Large intestine (tissue), 3 donors: ENCODE measurements at regions not wholly inside any gene's neighbourhood (a gene's known extent, or its start where the extent isn't known, plus 50 kb on each side); places are given as distances from the start of the nearest gene placed in this dataset.

Source experiments
- DNase-seq, 2 donors: peaks; one replicate each; pipeline versions ENCODE4 v3.0.0 to v3.0.0-alpha.2; 2013
- H3K27ac ChIP-seq: one replicate; pipeline ENCODE4 v1.5.1; 2013; ENCODE audit warnings: low read length
- H3K27me3 ChIP-seq: 2 replicates; pipeline ENCODE4 v1.6.1; 2013; ENCODE audit warnings: low read length; ENCODE audit not compliant: control insufficient read depth, insufficient read depth
- H3K36me3 ChIP-seq: 2 replicates; pipeline ENCODE4 v1.6.1; 2013; ENCODE audit warnings: low read length; ENCODE audit not compliant: control insufficient read depth, insufficient read depth
- H3K4me1 ChIP-seq: one replicate; pipeline ENCODE4 v1.6.1; 2013; ENCODE audit warnings: low read length; ENCODE audit not compliant: control insufficient read depth, insufficient read depth
- H3K4me3 ChIP-seq: one replicate; pipeline ENCODE4 v1.5.1; 2013; ENCODE audit warnings: low read length
- H3K9me3 ChIP-seq: one replicate; pipeline ENCODE4 v1.6.1; 2013; ENCODE audit warnings: mild to moderate bottlenecking, low read depth, low read length, moderate library complexity; ENCODE audit not compliant: control insufficient read depth
- WGBS: methylation state at CpG from one replicate; pipeline ENCODE4 v1.1.5; 2013; ENCODE audit warnings: low lambda C conversion rate; ENCODE audit not compliant: insufficient coverage; 5-methylcytosine and 5-hydroxymethylcytosine counted together

DNA sequence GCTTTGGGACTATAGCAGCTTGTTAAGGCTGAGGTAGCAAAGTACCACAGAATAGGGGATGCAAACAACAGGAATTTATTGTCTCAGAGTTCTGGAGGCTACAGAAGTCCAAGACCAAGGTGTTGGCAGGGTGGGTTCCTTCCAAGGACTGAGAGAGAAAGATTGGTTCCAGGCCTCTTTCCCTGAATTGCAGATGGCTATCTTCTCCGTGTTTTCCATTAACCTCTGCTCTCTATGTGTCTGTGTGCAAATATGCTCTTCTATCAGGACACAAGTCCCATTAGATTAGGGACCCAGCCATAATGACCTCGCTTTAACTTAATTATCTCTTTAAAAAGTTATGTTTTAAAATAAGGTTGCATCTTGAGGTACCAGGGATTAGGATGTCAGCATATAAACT, 1732.9 kb upstream of the SLC10A2 start:
- Histone ChIP-seq H3K9me3 (no peaks in the 10 kb centered on the region), H3K27ac (no peak overlapping the region), H3K4me1 (no peaks in the 10 kb centered on the region), H3K4me3 (no peak overlapping the region), H3K36me3 (no peaks in the 10 kb centered on the region), H3K27me3 (no peaks in the 10 kb centered on the region)
- WGBS: 20% methylated on average over 1 of the region's 2 CpGs
- DNase-seq: no peak

GRCh38 chr13:104798486-104798885, 1732.3 kb upstream of the SLC10A2 start:
- Histone ChIP-seq H3K27ac (no peak overlapping the region), H3K9me3 (no peaks in the 10 kb centered on the region), H3K27me3 (no peaks in the 10 kb centered on the region), H3K36me3 (no peaks in the 10 kb centered on the region), H3K4me1 (no peaks in the 10 kb centered on the region), H3K4me3 (no peak overlapping the region)
- WGBS: no CpG with 5 or more reads among the region's 1 CpG
- no peak for DNase-seq

GRCh38 chr13:104796581-104796980, 1730.4 kb upstream of the SLC10A2 start:
- no peak overlapping the region for H3K4me3 ChIP-seq

GRCh38 chr13:104785952-104786351, 1719.7 kb upstream of the SLC10A2 start:
- Histone ChIP-seq H3K9me3 (peaks cover 4% of the 10 kb centered on the region), H3K27ac (no peak overlapping the region), H3K4me1 (no peaks in the 10 kb centered on the region), H3K27me3 (no peaks in the 10 kb centered on the region), H3K36me3 (no peaks in the 10 kb centered on the region), H3K4me3 (no peak overlapping the region)
- 100% methylated on average over 1 of the region's 5 CpGs for WGBS
- no peak for DNase-seq

More at GRCh38 chr13:104796581-104796980, 1730.4 kb upstream of the SLC10A2 start:
- Histone ChIP-seq H3K27ac (no peak overlapping the region), H3K27me3 (no peaks in the 10 kb centered on the region), H3K36me3 (no peaks in the 10 kb centered on the region), H3K9me3 (no peaks in the 10 kb centered on the region), H3K4me1 (no peaks in the 10 kb centered on the region)
- 100% methylated on average over 1 of the region's 2 CpGs for WGBS
- no peak for DNase-seq

DNA sequence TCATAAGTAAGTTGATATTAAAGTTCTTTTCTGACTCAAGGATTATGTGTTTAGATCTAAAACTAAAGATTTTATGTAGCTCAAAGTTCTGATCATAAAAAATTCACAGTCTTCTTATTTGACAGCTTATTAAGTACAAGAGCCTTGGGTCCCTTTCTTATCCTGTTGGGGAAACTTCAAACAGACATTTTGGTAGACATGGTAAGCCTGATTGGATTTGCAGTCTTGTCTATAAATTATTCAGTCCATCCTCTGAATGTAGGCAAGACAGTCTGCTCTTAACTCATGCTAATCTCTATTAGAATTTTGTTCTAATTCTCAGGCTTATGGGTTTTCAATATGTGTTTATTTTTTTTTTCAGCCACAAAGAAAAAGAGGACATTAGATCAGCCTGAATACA, 1718.7 kb upstream of the SLC10A2 start:
- no peak overlapping the region for H3K27ac ChIP-seq
- H3K36me3 ChIP-seq: no peaks in the 10 kb centered on the region

GRCh38 chr13:104782741-104783140, 1716.5 kb upstream of the SLC10A2 start:
- H3K36me3 ChIP-seq: no peaks in the 10 kb centered on the region
- 67% methylated on average over 1 of the region's 2 CpGs for WGBS
- no peak for DNase-seq
- no peak overlapping the region for H3K4me3 ChIP-seq
- no peaks in the 10 kb centered on the region for H3K27me3 ChIP-seq
- no peak overlapping the region for H3K27ac ChIP-seq
- H3K4me1 ChIP-seq: no peaks in the 10 kb centered on the region
- H3K9me3 ChIP-seq: peaks cover 6% of the 10 kb centered on the region

More for the DNA sequence above, 1718.7 kb upstream of the SLC10A2 start:
- Histone ChIP-seq H3K9me3 (peaks cover 6% of the 10 kb centered on the region), H3K27me3 (no peaks in the 10 kb centered on the region), H3K4me3 (no peak overlapping the region), H3K4me1 (no peaks in the 10 kb centered on the region)
- no peak for DNase-seq

- no peaks in the 10 kb centered on the region for H3K27me3 ChIP-seq
- peaks cover 6% of the 10 kb centered on the region for H3K9me3 ChIP-seq
- H3K27ac ChIP-seq: no peak overlapping the region
- no peaks in the 10 kb centered on the region for H3K4me1 ChIP-seq
- WGBS: 20% methylated on average over 1 of the region's 4 CpGs
- no peak overlapping the region for H3K4me3 ChIP-seq
- H3K36me3 ChIP-seq: no peaks in the 10 kb centered on the region
- DNase-seq: no peak
Observed at GRCh38 chr13:104779311-104779993, 1713.2 kb upstream of the SLC10A2 start.

- WGBS: 0% methylated on average over 1 of the region's 2 CpGs
- no peak for DNase-seq
- no peak overlapping the region for H3K4me3 ChIP-seq
- no peaks in the 10 kb centered on the region for H3K9me3 ChIP-seq
- H3K27me3 ChIP-seq: no peaks in the 10 kb centered on the region
- H3K27ac ChIP-seq: no peak overlapping the region
- H3K36me3 ChIP-seq: no peaks in the 10 kb centered on the region
- H3K4me1 ChIP-seq: no peaks in the 10 kb centered on the region
Observed at GRCh38 chr13:104773775-104774174, 1707.6 kb upstream of the SLC10A2 start.

DNA sequence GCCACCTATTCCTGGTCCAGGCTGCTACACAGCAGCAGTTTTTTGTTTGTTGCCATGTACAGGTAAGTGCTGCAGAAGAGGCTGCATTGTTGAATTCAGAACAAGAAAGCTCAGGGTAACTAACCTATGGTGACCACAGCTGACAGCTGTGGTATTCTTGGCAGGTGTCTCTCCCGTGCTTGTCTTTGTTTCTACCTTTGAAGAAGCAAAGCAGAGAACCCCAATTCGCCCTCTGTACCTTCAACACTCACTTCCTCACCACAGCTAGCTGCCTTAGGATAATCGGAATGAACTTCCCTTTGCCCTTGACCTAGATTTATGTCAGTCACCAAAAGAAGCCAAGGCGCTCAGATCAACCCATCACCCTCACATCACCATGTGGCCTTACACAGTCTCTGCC, 1703.3 kb upstream of the SLC10A2 start:
- Histone ChIP-seq H3K36me3 (no peaks in the 10 kb centered on the region), H3K4me1 (no peaks in the 10 kb centered on the region), H3K27ac (no peak overlapping the region), H3K9me3 (no peaks in the 10 kb centered on the region), H3K27me3 (no peaks in the 10 kb centered on the region), H3K4me3 (no peak overlapping the region)
- 80% methylated on average over 1 of the region's 4 CpGs for WGBS
- DNase-seq: no peak

GRCh38 chr13:104766319-104766718, 1700.1 kb upstream of the SLC10A2 start:
- H3K9me3 ChIP-seq: no peaks in the 10 kb centered on the region
- no peaks in the 10 kb centered on the region for H3K36me3 ChIP-seq
- H3K27me3 ChIP-seq: no peaks in the 10 kb centered on the region
- DNase-seq: no peak
- H3K4me3 ChIP-seq: no peak overlapping the region
- H3K27ac ChIP-seq: no peak overlapping the region
- H3K4me1 ChIP-seq: no peaks in the 10 kb centered on the region

GRCh38 chr13:104764600-104764999, 1698.4 kb upstream of the SLC10A2 start:
- Histone ChIP-seq H3K27me3 (no peaks in the 10 kb centered on the region), H3K4me3 (no peak overlapping the region), H3K9me3 (no peaks in the 10 kb centered on the region), H3K36me3 (no peaks in the 10 kb centered on the region), H3K4me1 (no peaks in the 10 kb centered on the region), H3K27ac (no peak overlapping the region)
- no peak for DNase-seq
- 100% methylated on average over 1 of the region's 4 CpGs for WGBS
